Activated naive CD4-positive, alpha-beta T cell treated with anti-CD3 and anti-CD28 coated beads for 36 hours (primary cell): ENCODE measurements at regions not wholly inside any gene's neighbourhood (a gene's known extent, or its start where the extent isn't known, plus 50 kb on each side); places are given as distances from the start of the nearest gene placed in this dataset.

Experiments used
- CTCF ChIA-PET: fragments of 350-600 bp; sonication (Branson Sonifier 250); formaldehyde crosslinking; loops from one replicate; lab custom pipeline; 2021; ENCODE audit warnings: antibody characterized with exemption; lab: Charles Lee
- DNase-seq: peaks from one replicate; pipeline ENCODE4 v3.0.0-alpha.2; 2020
- H3K27ac Mint-ChIP-seq: one replicate; pipeline ENCODE4 v1.8.0; 2021; ENCODE audit warnings: mild to moderate bottlenecking, mixed read lengths
- H3K27me3 Mint-ChIP-seq: one replicate; pipeline ENCODE4 v1.8.0; 2021; ENCODE audit warnings: low read depth, mixed read lengths
- H3K36me3 Mint-ChIP-seq: one replicate; pipeline ENCODE4 v1.8.0; 2021; ENCODE audit warnings: low read depth, mixed read lengths
- H3K4me1 Mint-ChIP-seq: one replicate; pipeline ENCODE4 v1.8.0; 2021; ENCODE audit warnings: low read depth, mixed read lengths
- H3K4me3 Mint-ChIP-seq: one replicate; pipeline ENCODE4 v1.8.0; 2021; ENCODE audit warnings: mild to moderate bottlenecking, moderate library complexity, mixed read lengths
- H3K9me3 Mint-ChIP-seq: one replicate; pipeline ENCODE4 v1.8.0; 2021; ENCODE audit warnings: mixed read lengths
- intact Hi-C: fragments of 100-400 bp; cut with micrococcal nuclease; formaldehyde crosslinking; loops from one replicate; pipeline ENCODE4 v1.15.1; 2023

DNA sequence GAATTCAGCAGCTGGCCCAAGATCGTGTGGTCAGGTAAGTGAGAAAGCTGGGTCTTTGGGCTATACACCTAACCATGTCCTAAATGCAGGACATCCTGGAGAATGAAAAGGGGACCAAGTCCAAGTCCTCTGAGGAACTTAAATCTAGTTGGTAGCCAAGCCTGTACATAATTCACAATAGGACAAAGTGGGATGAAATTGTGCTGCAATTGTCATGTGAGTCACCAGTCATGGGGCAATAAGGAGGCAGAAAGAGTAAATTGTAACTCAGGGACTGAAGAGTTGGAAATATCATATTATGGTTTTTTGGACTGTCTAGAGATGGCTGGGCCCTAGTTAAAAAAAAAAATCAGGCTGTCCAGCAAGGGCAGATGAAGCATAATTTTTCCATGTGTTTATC, 202.6 kb downstream of the CYLD start:
- Mint-ChIP-seq H3K4me1 (no peaks in the 10 kb centered on the region), H3K27me3 (peaks cover 2% of the 10 kb centered on the region), H3K4me3 (no peak overlapping the region), H3K27ac (no peak overlapping the region), H3K36me3 (no peaks in the 10 kb centered on the region), H3K9me3 (no peaks in the 10 kb centered on the region)
- intact Hi-C loops: no loop called here
- DNase-seq: no peak
- CTCF ChIA-PET: no interaction called here

DNA sequence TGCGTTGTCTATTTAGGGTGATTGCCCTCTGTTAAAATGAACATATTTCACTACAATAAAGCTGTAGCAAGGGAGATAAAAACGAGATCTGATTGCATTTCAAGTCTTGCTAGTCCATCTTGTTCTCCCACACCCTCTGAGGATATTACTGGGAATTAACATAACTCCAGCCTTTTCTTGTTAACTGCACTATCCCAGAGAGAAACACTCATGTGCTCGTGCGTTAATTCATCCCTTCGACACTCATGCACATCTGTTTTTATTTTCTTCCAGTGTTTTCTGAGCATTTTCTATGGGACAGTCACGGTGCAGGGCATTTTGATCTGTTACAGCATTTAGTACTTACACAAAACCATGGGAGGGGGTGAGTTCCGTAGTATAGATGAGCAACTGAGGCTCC, 202.1 kb downstream of the CYLD start:
- Mint-ChIP-seq H3K4me1 (no peaks in the 10 kb centered on the region), H3K36me3 (no peaks in the 10 kb centered on the region), H3K27me3 (peaks cover 2% of the 10 kb centered on the region), H3K9me3 (no peaks in the 10 kb centered on the region), H3K27ac (no peak overlapping the region), H3K4me3 (no peak overlapping the region)
- DNase-seq: no peak
- CTCF ChIA-PET: no interaction called here
- intact Hi-C loops: no loop called here

DNA sequence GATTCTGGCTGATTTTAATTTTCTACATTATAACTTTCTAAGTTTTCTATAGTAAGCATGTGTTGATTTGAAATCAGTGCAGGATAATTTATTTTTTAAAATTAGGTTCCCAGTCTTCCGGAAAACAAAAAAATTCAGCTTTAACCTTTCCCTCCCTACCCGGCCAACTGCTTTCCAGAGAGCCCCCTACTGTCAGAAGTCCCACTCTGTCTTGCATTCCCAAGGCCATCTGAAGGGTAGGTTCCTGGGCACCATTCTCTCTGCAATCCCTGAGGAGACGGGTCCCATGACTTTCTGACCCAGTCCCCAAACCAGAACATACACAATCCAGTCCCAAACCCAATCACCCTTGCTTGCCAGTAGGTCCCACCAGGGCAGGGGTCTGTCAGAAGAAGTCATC, 200.3 kb downstream of the CYLD start:
- CTCF ChIA-PET: no interaction called here
- intact Hi-C loops: no loop called here
- Mint-ChIP-seq H3K4me1 (no peaks in the 10 kb centered on the region), H3K4me3 (no peak overlapping the region), H3K27ac (no peak overlapping the region), H3K27me3 (peaks cover 2% of the 10 kb centered on the region), H3K36me3 (no peaks in the 10 kb centered on the region), H3K9me3 (no peaks in the 10 kb centered on the region)
- DNase-seq: no peak

DNA sequence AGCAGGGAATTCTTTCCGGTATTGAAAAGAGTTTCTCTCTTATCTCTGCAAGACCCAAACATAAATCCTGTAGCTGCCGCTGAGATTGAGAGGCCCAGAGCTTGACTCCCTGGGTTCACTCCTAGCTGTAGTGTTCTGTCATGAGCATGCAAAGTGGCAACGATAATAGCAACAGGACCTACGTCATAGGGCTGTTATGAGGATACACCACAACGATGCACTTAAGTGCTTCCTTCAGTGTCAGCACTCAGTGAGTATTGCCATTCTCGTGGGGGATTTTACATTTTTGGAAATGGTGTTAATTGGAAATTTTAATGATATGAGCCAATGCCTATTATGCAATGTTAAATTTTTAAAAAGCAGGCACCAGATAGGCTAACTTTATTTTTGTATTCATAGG, 199.8 kb downstream of the CYLD start:
- DNase-seq: no peak
- H3K4me3 Mint-ChIP-seq: no peak overlapping the region
- H3K27me3 Mint-ChIP-seq: peaks cover 2% of the 10 kb centered on the region
- CTCF ChIA-PET: no interaction called here
- H3K9me3 Mint-ChIP-seq: no peaks in the 10 kb centered on the region
- H3K4me1 Mint-ChIP-seq: no peaks in the 10 kb centered on the region
- no peaks in the 10 kb centered on the region for H3K36me3 Mint-ChIP-seq
- H3K27ac Mint-ChIP-seq: no peak overlapping the region
- intact Hi-C loops: no loop called here

DNA sequence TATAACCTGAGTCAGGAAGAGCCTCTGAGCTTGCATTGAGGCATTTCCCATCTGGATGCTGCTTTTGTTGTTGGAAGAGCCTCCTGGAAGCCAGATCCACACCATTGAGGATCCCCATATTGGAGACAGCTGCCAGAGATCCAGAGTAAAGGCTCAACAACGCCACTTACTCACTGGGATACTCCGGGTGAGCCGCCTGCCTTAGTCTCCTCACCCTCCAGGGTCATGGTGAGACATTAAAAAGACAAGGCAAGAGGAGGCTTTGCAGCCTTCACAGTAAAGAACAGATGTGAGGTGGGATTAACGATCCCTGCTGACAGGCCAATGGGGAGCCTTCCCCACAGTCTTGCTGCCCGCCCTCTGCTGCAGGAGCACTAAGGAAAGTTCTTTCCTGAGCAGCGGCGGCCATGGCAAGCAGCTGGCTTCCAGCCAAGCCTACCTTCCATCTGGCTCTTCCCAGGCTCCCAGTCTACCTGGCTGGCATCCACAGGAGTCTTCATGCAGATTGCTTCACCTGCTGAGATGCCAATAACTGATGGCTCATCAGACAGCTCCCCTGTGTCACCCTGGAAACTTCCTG, 198.5 kb downstream of the CYLD start:
- Mint-ChIP-seq H3K4me1 (no peaks in the 10 kb centered on the region), H3K27me3 (peaks cover 2% of the 10 kb centered on the region), H3K27ac (no peak overlapping the region), H3K4me3 (no peak overlapping the region), H3K9me3 (no peaks in the 10 kb centered on the region), H3K36me3 (no peaks in the 10 kb centered on the region)
- CTCF ChIA-PET: no interaction called here
- intact Hi-C loops: no loop called here
- DNase-seq: no peak

DNA sequence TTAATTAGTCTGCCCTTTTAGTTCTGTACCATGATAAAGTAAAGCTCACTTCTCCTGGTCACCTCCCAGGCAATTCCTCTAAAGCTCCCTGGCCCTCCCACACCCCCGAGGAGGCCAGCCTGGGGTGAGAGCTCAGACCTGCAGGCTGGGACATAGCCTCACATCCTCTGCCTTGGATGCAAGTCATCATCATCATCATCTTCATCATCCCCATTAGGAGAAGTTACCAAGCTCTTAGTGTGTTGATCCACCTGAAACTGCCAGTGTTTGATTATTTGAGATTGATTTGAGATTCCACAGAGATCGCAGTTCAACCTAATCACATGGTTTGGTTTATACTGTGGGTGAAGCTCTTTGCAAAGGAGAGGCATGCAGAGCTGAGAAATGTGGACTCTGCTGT, 197.5 kb downstream of the CYLD start:
- Mint-ChIP-seq H3K4me3 (no peak overlapping the region), H3K27me3 (peaks cover 2% of the 10 kb centered on the region), H3K4me1 (no peaks in the 10 kb centered on the region), H3K9me3 (no peaks in the 10 kb centered on the region), H3K27ac (no peak overlapping the region), H3K36me3 (no peaks in the 10 kb centered on the region)
- CTCF ChIA-PET: no interaction called here
- no peak for DNase-seq
- intact Hi-C loops: no loop called here

DNA sequence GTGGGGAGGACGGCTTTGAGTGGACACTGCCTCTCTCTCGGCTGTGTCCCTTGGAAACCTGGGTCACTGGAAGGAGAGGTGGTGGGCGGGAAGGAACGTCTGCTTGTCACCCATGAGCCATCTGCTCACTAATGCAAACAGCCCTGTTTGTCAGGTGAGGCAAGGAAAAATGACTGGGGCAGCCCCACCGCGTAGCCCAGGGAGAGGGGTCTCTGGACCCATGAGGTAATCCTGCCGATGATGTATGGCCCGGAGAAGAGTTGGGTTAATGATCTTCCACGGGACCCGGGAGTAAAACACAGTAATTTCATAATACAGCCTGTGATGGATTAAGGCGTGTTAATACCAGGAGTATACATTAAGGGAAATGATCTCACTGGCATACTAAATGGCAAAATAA, 197.0 kb downstream of the CYLD start:
- CTCF ChIA-PET: no interaction called here
- no peak for DNase-seq
- no peak overlapping the region for H3K27ac Mint-ChIP-seq

DNA sequence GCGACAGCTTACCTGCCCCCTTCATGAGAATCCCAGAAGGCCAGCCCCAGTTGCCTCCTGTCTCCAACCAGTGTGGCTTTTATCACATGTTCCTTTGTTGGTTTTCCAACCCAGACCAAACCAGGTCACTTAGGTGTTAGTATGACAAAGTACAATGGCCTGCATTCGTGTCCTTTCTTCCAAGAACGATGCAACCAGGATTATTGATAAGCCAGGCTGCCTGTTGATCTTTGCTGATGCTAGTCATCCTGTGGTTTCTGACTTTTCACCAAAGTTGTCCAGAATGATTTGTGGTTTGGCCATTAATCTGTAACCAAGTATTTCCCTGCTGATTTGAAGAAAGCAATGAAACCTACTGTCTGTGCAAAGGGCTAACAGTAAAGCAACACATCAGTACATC, 191.4 kb downstream of the CYLD start:
- H3K9me3 Mint-ChIP-seq: no peaks in the 10 kb centered on the region
- peaks cover 5% of the 10 kb centered on the region for H3K27me3 Mint-ChIP-seq
- no peaks in the 10 kb centered on the region for H3K4me1 Mint-ChIP-seq
- intact Hi-C loops: no loop called here
- no peak overlapping the region for H3K4me3 Mint-ChIP-seq
- DNase-seq: no peak
- no peak overlapping the region for H3K27ac Mint-ChIP-seq
- H3K36me3 Mint-ChIP-seq: no peaks in the 10 kb centered on the region
- CTCF ChIA-PET: no interaction called here

More for the DNA sequence above, 197.0 kb downstream of the CYLD start:
- Mint-ChIP-seq H3K4me1 (no peaks in the 10 kb centered on the region), H3K36me3 (no peaks in the 10 kb centered on the region), H3K9me3 (no peaks in the 10 kb centered on the region), H3K27me3 (peaks cover 2% of the 10 kb centered on the region), H3K4me3 (no peak overlapping the region)
- intact Hi-C loops: no loop called here

DNA sequence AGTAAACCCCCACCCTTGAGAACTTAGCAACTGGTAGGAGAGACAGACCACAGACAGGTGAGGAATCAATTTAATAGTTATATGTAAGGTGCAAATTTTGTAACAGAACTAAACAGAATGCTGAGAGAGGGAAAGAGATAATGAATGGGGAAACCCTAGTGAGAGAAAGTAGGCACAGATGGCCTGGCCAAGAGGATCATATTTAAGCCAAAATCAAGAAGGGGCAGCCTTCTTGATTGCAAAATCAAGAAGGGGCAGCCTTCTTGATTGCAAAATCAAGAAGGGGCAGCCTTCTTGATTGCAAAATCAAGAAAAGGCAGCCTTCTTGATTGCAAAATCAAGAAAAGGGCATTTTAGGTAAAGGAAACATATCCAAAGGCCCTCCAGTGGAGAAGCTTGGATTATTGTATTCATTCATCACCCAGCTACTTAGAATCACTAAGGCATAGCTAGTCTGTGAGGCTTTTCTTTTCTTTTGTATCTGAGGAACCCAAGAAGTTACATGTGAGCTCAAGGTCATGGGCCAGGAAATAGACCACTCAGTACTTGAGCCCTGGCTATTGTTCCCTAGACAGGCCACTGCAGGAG, 190.6 kb downstream of the CYLD start:
- Mint-ChIP-seq H3K27me3 (peaks cover 7% of the 10 kb centered on the region), H3K4me3 (no peak overlapping the region), H3K9me3 (no peaks in the 10 kb centered on the region), H3K36me3 (no peaks in the 10 kb centered on the region), H3K27ac (no peak overlapping the region), H3K4me1 (no peaks in the 10 kb centered on the region)
- CTCF ChIA-PET: no interaction called here
- intact Hi-C loops: no loop called here
- no peak for DNase-seq

DNA sequence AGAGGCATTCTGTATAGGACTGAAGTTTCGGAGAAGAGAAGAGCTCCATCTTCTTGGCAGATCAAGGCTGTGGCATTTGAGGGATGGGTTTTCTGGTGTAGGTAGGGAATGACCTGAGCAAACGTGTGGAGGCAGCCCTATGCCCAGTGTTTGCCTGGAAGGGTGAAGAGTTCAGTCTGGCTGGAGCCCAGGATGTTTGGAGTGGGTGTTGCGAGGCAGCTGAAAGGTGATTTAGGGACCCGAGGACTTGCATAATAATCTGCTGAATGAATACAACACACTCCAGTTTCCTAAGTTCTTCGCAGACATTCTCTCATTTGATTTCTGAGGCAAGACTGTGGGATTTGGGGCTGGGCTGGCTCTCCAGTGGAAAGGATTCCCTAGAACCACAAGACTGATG, 186.2 kb downstream of the CYLD start:
- Mint-ChIP-seq H3K4me3 (no peak overlapping the region), H3K4me1 (no peaks in the 10 kb centered on the region), H3K27me3 (peaks cover 16% of the 10 kb centered on the region), H3K9me3 (no peaks in the 10 kb centered on the region), H3K27ac (no peak overlapping the region), H3K36me3 (no peaks in the 10 kb centered on the region)
- CTCF ChIA-PET: no interaction called here
- no peak for DNase-seq
- intact Hi-C loops: no loop called here

DNA sequence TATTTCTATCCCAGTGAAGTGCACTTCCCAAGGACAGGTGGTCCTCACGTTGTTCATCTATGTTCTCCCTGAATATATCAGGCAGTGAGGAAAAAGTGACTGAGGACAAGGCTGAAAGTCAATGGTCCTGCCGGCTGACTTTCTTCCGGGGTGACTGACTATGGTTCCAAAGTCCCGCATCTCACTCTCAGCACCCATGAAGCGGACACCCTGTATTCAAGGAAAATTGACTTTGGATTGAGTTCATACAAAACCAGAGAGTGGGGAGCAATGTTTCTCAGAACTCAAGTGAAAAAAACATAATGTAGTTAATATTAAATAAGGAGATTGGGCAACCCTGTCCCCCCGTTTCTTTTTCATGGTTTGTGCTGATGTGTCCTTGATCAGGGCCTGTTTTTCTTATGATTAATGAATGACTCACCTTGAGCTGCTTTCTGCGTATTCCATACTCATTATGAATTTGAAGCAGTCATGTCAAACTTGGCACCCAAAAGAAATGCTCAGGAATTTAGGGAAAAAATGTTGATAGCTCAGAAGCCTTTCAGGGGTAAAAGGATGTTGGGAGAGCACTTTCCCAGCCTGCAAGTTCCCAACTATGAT, 184.0 kb downstream of the CYLD start:
- Mint-ChIP-seq H3K4me3 (no peak overlapping the region), H3K36me3 (no peaks in the 10 kb centered on the region), H3K27me3 (peaks cover 16% of the 10 kb centered on the region), H3K27ac (no peak overlapping the region), H3K4me1 (no peaks in the 10 kb centered on the region), H3K9me3 (no peaks in the 10 kb centered on the region)
- DNase-seq: no peak
- CTCF ChIA-PET: no interaction called here
- intact Hi-C loops: no loop called here

DNA sequence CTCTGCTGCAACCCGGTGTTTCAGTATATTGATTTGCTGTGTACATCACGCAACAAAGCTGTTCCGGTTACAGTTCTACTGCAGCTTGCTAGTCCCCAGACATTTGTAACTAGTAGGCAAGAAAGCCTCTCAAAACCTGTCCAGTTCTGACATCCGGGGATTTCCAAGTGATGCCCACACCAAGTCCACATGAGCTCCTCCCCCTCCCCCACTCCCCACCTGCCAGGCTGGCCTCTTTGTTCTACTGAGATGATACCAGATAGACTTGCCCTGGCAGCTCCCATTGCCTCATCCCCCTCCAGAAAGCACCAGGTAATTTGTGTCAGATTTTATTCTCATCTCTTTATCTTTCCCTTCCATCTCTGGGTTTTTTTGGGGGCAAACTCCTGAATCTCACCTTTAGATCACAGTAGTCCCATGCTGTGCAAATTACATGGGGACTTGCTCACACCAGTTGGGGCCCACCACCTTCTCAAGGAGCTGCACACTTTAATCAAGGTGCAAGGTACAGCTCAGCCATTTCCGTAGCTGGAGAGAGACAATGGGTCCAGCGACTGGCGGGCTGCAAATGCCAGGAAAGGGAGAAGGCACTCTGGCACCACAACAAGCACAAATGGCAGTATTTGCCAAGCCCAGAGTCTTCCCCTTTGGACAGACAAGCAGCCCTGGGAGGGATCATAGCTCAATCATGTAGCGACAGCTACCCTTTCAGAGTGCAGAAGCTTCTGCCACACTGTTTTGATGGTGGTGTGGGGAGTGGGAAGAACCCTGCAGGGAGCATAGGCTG, 183.1 kb downstream of the CYLD start:
- H3K4me1 Mint-ChIP-seq: no peaks in the 10 kb centered on the region
- CTCF ChIA-PET: interaction anchor here (0.6 kb wide), 1 partner anchor 1475 kb away, joined by 3 read pairs; no protein-coding TSS in a partner anchor
- intact Hi-C loops: no loop called here
- no peak overlapping the region for H3K4me3 Mint-ChIP-seq
- DNase-seq: no peak
- no peak overlapping the region for H3K27ac Mint-ChIP-seq
- H3K36me3 Mint-ChIP-seq: no peaks in the 10 kb centered on the region
- peaks cover 16% of the 10 kb centered on the region for H3K27me3 Mint-ChIP-seq
- no peaks in the 10 kb centered on the region for H3K9me3 Mint-ChIP-seq
